Caco-2 (cell line): ENCODE measurements at regions not wholly inside any gene's neighbourhood (a gene's known extent, or its start where the extent isn't known, plus 50 kb on each side); places are given as distances from the start of the nearest gene placed in this dataset.

ENCODE experiments used
- BruUV-seq: library from RNA; stranded (reverse); fragments of 400-500 nt; replicated peaks from 2 replicates; lab custom pipeline; 2021; lab: Mats Ljungman, UMichigan
- CTCF ChIA-PET: fragments of 300-600 bp; sonication (Branson Sonifier 250); formaldehyde crosslinking; loops from one replicate; lab custom pipeline; 2022; ENCODE audit warnings: antibody characterized with exemption; lab: Charles Lee
- POLR2A ChIA-PET: fragments of 300-600 bp; sonication (Branson Sonifier 250); formaldehyde crosslinking; loops from one replicate; lab custom pipeline; 2022; ENCODE audit warnings: antibody characterized with exemption; lab: Charles Lee
- DNase-seq, 2 experiments: peaks; one replicate each; pipeline versions ENCODE4 v3.0.0 to v3.0.0-alpha.2; 2020 to 2022
- H3K27me3 ChIP-seq: replicated peaks from 2 replicates; pipeline ENCODE4 v1.6.0; 2011; ENCODE audit warnings: low read length; ENCODE audit not compliant: control insufficient read depth, insufficient read depth
- H3K36me3 ChIP-seq: 2 replicates; pipeline ENCODE4 v1.5.1; 2011; ENCODE audit warnings: low read length; ENCODE audit not compliant: control insufficient read depth, insufficient read depth
- H3K4me1 ChIP-seq: fragments of 250-450 bp; sonication (Bioruptor Pico); 2 replicates; pipeline ENCODE4 v1.5.1; 2020; ENCODE audit warnings: mild to moderate bottlenecking
- H3K4me3 ChIP-seq: 2 replicates; pipeline ENCODE4 v1.5.1; 2011; ENCODE audit warnings: low read depth, mild to moderate bottlenecking, control low read depth, low read length
- H3K9me3 ChIP-seq: fragments of 250-450 bp; sonication (Bioruptor Pico); 2 replicates; pipeline ENCODE4 v1.5.1; 2020; ENCODE audit warnings: mild to moderate bottlenecking, moderate library complexity
- H3K27ac Mint-ChIP-seq: one replicate; pipeline ENCODE4 v1.8.0; 2022; ENCODE audit warnings: mixed read lengths; ENCODE audit not compliant: unreplicated experiment
- H3K27me3 Mint-ChIP-seq: one replicate; pipeline ENCODE4 v1.8.0; 2022; ENCODE audit warnings: mixed read lengths; ENCODE audit not compliant: insufficient read depth, unreplicated experiment
- H3K36me3 Mint-ChIP-seq: one replicate; pipeline ENCODE4 v1.8.0; 2022; ENCODE audit warnings: mild to moderate bottlenecking, mixed read lengths; ENCODE audit not compliant: insufficient read depth, unreplicated experiment
- H3K4me1 Mint-ChIP-seq: one replicate; pipeline ENCODE4 v1.8.0; 2022; ENCODE audit warnings: low read depth, mixed read lengths; ENCODE audit not compliant: unreplicated experiment
- H3K4me3 Mint-ChIP-seq: one replicate; pipeline ENCODE4 v1.8.0; 2022; ENCODE audit warnings: mild to moderate bottlenecking, moderate library complexity, mixed read lengths; ENCODE audit not compliant: unreplicated experiment
- H3K9me3 Mint-ChIP-seq: one replicate; pipeline ENCODE4 v1.8.0; 2022; ENCODE audit warnings: mixed read lengths; ENCODE audit not compliant: unreplicated experiment
- CTCF ChIP-seq, 2 experiments: fragments of 200-600 bp in 1 of 2; IDR thresholded peaks; 1 replicate in 1 of 2; 2 replicates in 1 of 2; pipeline versions ENCODE4 v1.5.1 to v1.8.0; 2011 to 2022; ENCODE audit warnings: antibody characterized with exemption in 1 of 2, control low read depth in 1 of 2, inconsistent platforms in 1 of 2, low read depth in 1 of 2, low read length in 1 of 2, mild to moderate bottlenecking in 1 of 2, moderate library complexity in 1 of 2; ENCODE audit not compliant: insufficient read depth in 1 of 2, severe bottlenecking in 1 of 2, unreplicated experiment in 1 of 2
- intact Hi-C: fragments of 100-400 bp; cut with micrococcal nuclease; formaldehyde crosslinking; loops from one replicate; pipeline ENCODE4 v1.10.0; 2022; ENCODE audit not compliant: unreplicated experiment

- BruUV-seq = no TSS peak
- ChIA-PET CTCF (no interaction called here), POLR2A (no interaction called here)
- peaks cover 15% of the 10 kb centered on the region for H3K4me1 Mint-ChIP-seq
- DNase-seq = no peak
- H3K27me3 Mint-ChIP-seq = no peaks in the 10 kb centered on the region
- H3K4me3 Mint-ChIP-seq = no peak overlapping the region
- H3K9me3 Mint-ChIP-seq = peaks cover 19% of the 10 kb centered on the region
- peaks cover 30% of the 10 kb centered on the region for H3K4me1 ChIP-seq
- peaks cover 7% of the 10 kb centered on the region for H3K36me3 Mint-ChIP-seq
- H3K4me3 ChIP-seq = no peak overlapping the region
- TF ChIP-seq CTCF (IDR thresholded peaks at IDR 0.05; ENCODE audit: insufficient read depth in 1 of 2, low read depth in 1 of 2, low read length in 1 of 2, severe bottlenecking in 1 of 2, unreplicated experiment in 1 of 2) = no peak
- H3K27ac Mint-ChIP-seq = no peak overlapping the region
- H3K27me3 ChIP-seq = no peaks in the 10 kb centered on the region
- H3K9me3 ChIP-seq = no peaks in the 10 kb centered on the region
- H3K36me3 ChIP-seq = no peaks in the 10 kb centered on the region
- intact Hi-C loops = no loop called here
Measured at GRCh38 chr3:110755345-110755744, 316.3 kb upstream of the NECTIN3 start.

- no peaks in the 10 kb centered on the region for H3K27me3 Mint-ChIP-seq
- Histone ChIP-seq H3K27me3 (no peaks in the 10 kb centered on the region), H3K4me1 (peaks cover 28% of the 10 kb centered on the region), H3K9me3 (peaks cover 3% of the 10 kb centered on the region; the same call in 1 of the 2 replicates), H3K36me3 (no peaks in the 10 kb centered on the region), H3K4me3 (no peak overlapping the region)
- H3K4me1 Mint-ChIP-seq = peaks cover 13% of the 10 kb centered on the region
- peaks cover 7% of the 10 kb centered on the region for H3K36me3 Mint-ChIP-seq
- no peak for DNase-seq
- H3K4me3 Mint-ChIP-seq = no peak overlapping the region
- ChIA-PET POLR2A (no interaction called here), CTCF (no interaction called here)
- no TSS peak for BruUV-seq
- peaks cover 24% of the 10 kb centered on the region for H3K9me3 Mint-ChIP-seq
- no peak overlapping the region for H3K27ac Mint-ChIP-seq
- TF ChIP-seq CTCF (IDR thresholded peaks at IDR 0.05; ENCODE audit: insufficient read depth in 1 of 2, low read depth in 1 of 2, low read length in 1 of 2, severe bottlenecking in 1 of 2, unreplicated experiment in 1 of 2) = no peak
- intact Hi-C loops = no loop called here
Measured at GRCh38 chr3:110756705-110757104, 314.9 kb upstream of the NECTIN3 start.

GRCh38 chr3:110758208-110758607 is 313.4 kb upstream of the NECTIN3 start:
- POLR2A ChIA-PET = no interaction called here
- Mint-ChIP-seq H3K9me3 (peaks cover 31% of the 10 kb centered on the region), H3K27me3 (no peaks in the 10 kb centered on the region), H3K36me3 (no peaks in the 10 kb centered on the region), H3K27ac (no peak overlapping the region), H3K4me3 (no peak overlapping the region), H3K4me1 (no peaks in the 10 kb centered on the region)
- intact Hi-C loops = no loop called here
- DNase-seq = no peak
- Histone ChIP-seq H3K9me3 (peaks cover 3% of the 10 kb centered on the region; the same call in 1 of the 2 replicates), H3K4me1 (peaks cover 14% of the 10 kb centered on the region; the same call in 1 of the 2 replicates), H3K4me3 (no peak overlapping the region), H3K27me3 (no peaks in the 10 kb centered on the region), H3K36me3 (no peaks in the 10 kb centered on the region)
- CTCF ChIA-PET = no interaction called here
- no peak for TF ChIP-seq CTCF (IDR thresholded peaks at IDR 0.05; ENCODE audit: insufficient read depth in 1 of 2, low read depth in 1 of 2, low read length in 1 of 2, severe bottlenecking in 1 of 2, unreplicated experiment in 1 of 2)
- BruUV-seq = no TSS peak
